ENCODE measurements at regions not wholly inside any gene's neighbourhood (a gene's known extent, or its start where the extent isn't known, plus 50 kb on each side); places are given as distances from the start of the nearest gene placed in this dataset.

GRCh38 chr5:147017191-147017590 lies 138.6 kb upstream of the PPP2R2B start:
- no peak overlapping the region for H3K9ac ChIP-seq (ENCODE audit: low read depth in 1 of 2, low read length in 2 of 2)
- 14% methylated on average over 3 of the region's 3 CpGs for WGBS
- H3K9me3 ChIP-seq (ENCODE audit: control insufficient read depth in 4 of 4, low read length in 3 of 4) = no peaks in the 10 kb centered on the region
- no peaks in the 10 kb centered on the region for H3K27me3 ChIP-seq (ENCODE audit: control insufficient read depth in 4 of 4, insufficient read depth in 4 of 4, low read length in 3 of 4)
- H3K27ac ChIP-seq (ENCODE audit: low read depth in 1 of 2, low read length in 2 of 2) = no peak overlapping the region
- TF ChIP-seq FOXA1 (IDR thresholded peaks at IDR 0.05) (no peak), SP1 (IDR thresholded peaks at IDR 0.05) (no peak), REST (IDR thresholded peaks at IDR 0.05) (no peak), GABPA (IDR thresholded peaks at IDR 0.05 in 1 of 2, conservative IDR thresholded peaks at IDR 0.05 in 1 of 2) (no peak), ZBTB33 (IDR thresholded peaks at IDR 0.05) (no peak), ATF3 (IDR thresholded peaks at IDR 0.05) (no peak), MAX (IDR thresholded peaks at IDR 0.05) (no peak), YY1 (IDR thresholded peaks at IDR 0.05) (no peak), TAF1 (conservative IDR thresholded peaks at IDR 0.05) (no peak), NR2F2 (IDR thresholded peaks at IDR 0.05) (no peak), FOXA2 (IDR thresholded peaks at IDR 0.05) (no peak), HNF4A (conservative IDR thresholded peaks at IDR 0.05) (no peak), HNF4G (IDR thresholded peaks at IDR 0.05) (no peak), JUND (IDR thresholded peaks at IDR 0.05) (no peak)
- H3K36me3 ChIP-seq (ENCODE audit: control insufficient read depth in 4 of 4, insufficient read depth in 3 of 4, low read depth in 1 of 4, low read length in 3 of 4) = no peaks in the 10 kb centered on the region
- H3K4me3 ChIP-seq (ENCODE audit: low read depth in 1 of 3, low read length in 3 of 3) = no peak overlapping the region
- no peak for DNase-seq (ENCODE audit: low spot score)
- no peaks in the 10 kb centered on the region for H3K4me1 ChIP-seq (ENCODE audit: control insufficient read depth in 4 of 4, insufficient read depth in 4 of 4, low read length in 3 of 4)

GRCh38 chr5:147017621-147018020 lies 139.1 kb upstream of the PPP2R2B start:
- Histone ChIP-seq H3K4me3 (ENCODE audit: low read depth in 1 of 3, low read length in 3 of 3) (no peak overlapping the region), H3K4me1 (ENCODE audit: control insufficient read depth in 4 of 4, insufficient read depth in 4 of 4, low read length in 3 of 4) (no peaks in the 10 kb centered on the region), H3K9ac (ENCODE audit: low read depth in 1 of 2, low read length in 2 of 2) (no peak overlapping the region), H3K27ac (ENCODE audit: low read depth in 1 of 2, low read length in 2 of 2) (no peak overlapping the region), H3K27me3 (ENCODE audit: control insufficient read depth in 4 of 4, insufficient read depth in 4 of 4, low read length in 3 of 4) (no peaks in the 10 kb centered on the region), H3K9me3 (ENCODE audit: control insufficient read depth in 4 of 4, low read length in 3 of 4) (no peaks in the 10 kb centered on the region), H3K36me3 (ENCODE audit: control insufficient read depth in 4 of 4, insufficient read depth in 3 of 4, low read depth in 1 of 4, low read length in 3 of 4) (no peaks in the 10 kb centered on the region)
- no peak for DNase-seq (ENCODE audit: low spot score)
- TF ChIP-seq GABPA (IDR thresholded peaks at IDR 0.05 in 1 of 2, conservative IDR thresholded peaks at IDR 0.05 in 1 of 2) = no peak
- TF ChIP-seq NR2F2 (IDR thresholded peaks at IDR 0.05) = no peak
- no peak for TF ChIP-seq RAD21 (IDR thresholded peaks at IDR 0.05)
- TF ChIP-seq JUND (IDR thresholded peaks at IDR 0.05) = no peak
- no peak for TF ChIP-seq ZBTB33 (IDR thresholded peaks at IDR 0.05)
- TF ChIP-seq ATF3 (IDR thresholded peaks at IDR 0.05) = no peak
- TF ChIP-seq RXRA (IDR thresholded peaks at IDR 0.05) = no peak
- no peak for TF ChIP-seq TAF1 (conservative IDR thresholded peaks at IDR 0.05)
- TF ChIP-seq CTCF (IDR thresholded peaks at IDR 0.05; ENCODE audit: low read depth, low read length, missing input control) = no peak
